SK-MEL-5 (cell line): ENCODE measurements at regions not wholly inside any gene's neighbourhood (a gene's known extent, or its start where the extent isn't known, plus 50 kb on each side); places are given as distances from the start of the nearest gene placed in this dataset.
"Not testable (repeated sequence)": the region's sequence is repeated elsewhere in the genome, so short reads cannot be mapped to it uniquely, and the experiment has no call there.

ENCODE experiments used
- DNase-seq: peaks from one replicate; pipeline ENCODE4 v3.0.0-alpha.2; 2016; ENCODE audit warnings: low read depth, low spot score
- in situ Hi-C: cut with HindIII; loops from 2 replicates; pipeline ENCODE4 v1.10.0; 2016; ENCODE audit warnings: low sequenced_read_pairs, high pct_unique_total_duplicates, low pct_unique_long_range_greater_than_20kb

DNA sequence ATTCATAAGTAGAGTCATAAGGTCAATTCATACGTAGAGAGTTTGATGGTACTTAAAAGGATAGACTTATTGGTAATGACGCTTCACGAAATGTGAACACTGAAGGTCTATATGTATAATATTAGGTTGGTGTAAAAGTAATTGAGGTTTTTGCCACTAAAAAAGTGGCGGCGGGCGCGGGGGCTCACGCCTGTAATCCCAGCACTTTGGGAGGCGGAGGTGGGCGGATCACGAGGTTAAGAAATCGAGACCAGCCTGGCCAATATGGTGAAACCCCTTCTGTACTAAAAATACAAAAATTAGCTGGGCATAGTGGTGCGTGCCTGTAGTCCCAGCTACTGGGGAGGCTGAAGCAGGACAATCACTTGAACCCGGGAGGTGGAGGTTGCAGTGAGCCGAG is 1721.1 kb downstream of the SUCLG1 start:
- in situ Hi-C loops, DNase-seq: not testable (repeated sequence)

DNA sequence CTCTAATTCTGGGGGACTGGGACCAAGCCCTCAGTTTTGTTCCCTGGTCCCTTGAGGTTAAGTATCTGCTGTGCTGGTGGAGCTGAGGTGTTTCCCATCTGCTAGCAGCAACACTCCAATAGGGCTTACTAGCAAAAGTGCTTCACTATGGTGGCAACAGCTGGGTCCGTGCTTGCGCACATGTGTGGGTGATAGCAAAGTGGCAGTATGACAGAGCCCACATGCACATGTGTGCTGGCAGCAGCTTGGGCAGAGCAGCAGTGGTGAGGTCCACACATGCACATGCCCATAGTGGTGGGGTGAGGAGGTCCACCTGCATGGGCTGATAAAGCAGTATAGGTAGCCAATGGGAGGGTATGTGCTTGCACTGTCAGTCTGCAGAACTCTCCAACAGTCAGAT is 1723.7 kb downstream of the SUCLG1 start:
- in situ Hi-C loops = no loop called here
- DNase-seq = no peak

- in situ Hi-C loops = no loop called here
- no peak for DNase-seq
Measured at GRCh38 chr2:82731824-82732223, 1727.3 kb downstream of the SUCLG1 start.

- in situ Hi-C loops = no loop called here
- DNase-seq = no peak
Measured at GRCh38 chr2:82730811-82731210, 1728.3 kb downstream of the SUCLG1 start.

DNA sequence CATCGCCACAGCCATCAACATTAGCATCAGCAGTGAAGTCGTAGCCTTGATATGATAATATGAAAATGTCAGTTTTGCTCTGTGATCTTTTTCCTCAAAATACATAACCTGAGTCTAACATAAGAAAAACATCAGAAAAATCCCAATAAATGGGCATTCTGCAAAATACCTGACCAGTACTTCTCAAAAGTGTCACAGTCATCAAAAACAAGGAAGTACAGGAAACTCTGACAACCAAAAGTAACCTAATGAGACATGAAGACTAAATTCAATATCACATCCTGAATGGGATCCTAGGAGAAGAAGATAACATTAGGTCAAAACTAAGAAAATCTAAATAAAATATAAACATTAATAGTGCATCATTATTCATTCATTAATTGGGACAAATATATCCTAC is 1731.0 kb downstream of the SUCLG1 start:
- no peak for DNase-seq
- in situ Hi-C loops = no loop called here

- DNase-seq = no peak
- in situ Hi-C loops = no loop called here
Measured at GRCh38 chr2:82708681-82709080, 1750.4 kb downstream of the SUCLG1 start.

- no peak for DNase-seq
- in situ Hi-C loops = no loop called here
Measured at GRCh38 chr2:82697231-82697630, 1761.8 kb downstream of the SUCLG1 start.

- DNase-seq = no peak
- in situ Hi-C loops = no loop called here
Measured at GRCh38 chr2:82694431-82694830, 1764.6 kb downstream of the SUCLG1 start.

GRCh38 chr2:82690757-82691411 is 1768.2 kb downstream of the SUCLG1 start:
- in situ Hi-C loops = no loop called here
- no peak for DNase-seq

DNA sequence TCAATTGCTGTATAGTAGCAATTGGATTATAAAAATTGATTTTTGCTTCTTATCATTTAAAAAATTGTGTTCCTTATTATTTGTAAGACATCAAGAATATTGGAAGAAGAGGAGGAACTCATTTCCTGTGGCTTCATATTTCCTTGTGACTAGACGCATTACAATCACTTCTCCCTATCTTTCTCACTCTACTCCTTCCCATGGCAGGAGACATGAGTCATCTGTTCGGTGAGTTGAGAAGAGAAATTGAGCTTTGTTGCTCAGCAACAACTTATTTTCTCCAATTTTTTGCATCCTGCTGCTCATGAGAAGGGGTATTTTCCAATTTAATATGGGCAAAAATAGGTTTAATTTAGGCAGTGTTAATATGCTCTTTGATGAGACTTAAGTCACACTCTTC is 1783.9 kb downstream of the SUCLG1 start:
- no peak for DNase-seq
- in situ Hi-C loops = no loop called here

- in situ Hi-C loops = no loop called here
- DNase-seq = no peak
Measured at GRCh38 chr2:82674652-82675051, 1784.4 kb downstream of the SUCLG1 start.

GRCh38 chr2:82667491-82667890 is 1791.6 kb downstream of the SUCLG1 start:
- in situ Hi-C loops = no loop called here
- no peak for DNase-seq

DNA sequence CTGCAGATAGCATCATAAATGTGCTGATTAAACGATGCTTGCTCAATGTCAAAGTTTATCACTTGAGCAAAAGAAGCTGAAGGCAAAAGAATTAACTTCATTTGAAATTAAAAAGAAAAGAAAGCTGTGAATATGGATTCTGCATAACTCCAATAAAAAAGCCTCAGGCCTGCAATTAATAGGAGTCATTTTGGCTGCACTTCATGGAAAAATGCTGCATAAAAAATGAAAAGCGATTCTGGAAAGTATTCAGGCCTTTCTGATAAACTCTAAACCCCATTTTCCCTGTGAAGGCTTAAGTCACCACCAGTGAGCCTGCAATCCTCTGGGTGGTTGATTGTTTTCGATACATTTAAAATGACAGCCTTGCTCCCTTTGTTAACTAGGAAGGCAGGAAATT is 1793.4 kb downstream of the SUCLG1 start:
- DNase-seq = no peak
- in situ Hi-C loops = no loop called here

DNA sequence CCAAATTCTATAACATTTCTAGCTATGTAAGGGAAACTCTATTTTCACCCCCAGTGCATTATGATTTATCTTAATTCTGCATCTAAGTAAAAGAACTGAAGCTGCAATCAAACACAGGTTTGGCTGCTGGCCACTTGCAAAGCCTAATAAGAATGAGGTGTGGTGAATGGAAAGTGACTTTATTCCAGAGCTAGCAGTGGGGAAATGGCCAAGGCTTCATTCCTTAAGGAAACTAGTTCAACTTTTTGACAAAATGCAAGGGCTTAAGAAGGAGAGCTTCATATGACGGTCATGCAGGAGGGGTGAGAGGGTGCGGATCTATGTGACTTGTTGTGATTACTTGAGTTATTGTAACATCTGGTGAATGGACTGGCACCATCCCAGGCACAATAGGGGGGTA is 1802.0 kb downstream of the SUCLG1 start:
- in situ Hi-C loops = no loop called here
- DNase-seq = no peak

DNA sequence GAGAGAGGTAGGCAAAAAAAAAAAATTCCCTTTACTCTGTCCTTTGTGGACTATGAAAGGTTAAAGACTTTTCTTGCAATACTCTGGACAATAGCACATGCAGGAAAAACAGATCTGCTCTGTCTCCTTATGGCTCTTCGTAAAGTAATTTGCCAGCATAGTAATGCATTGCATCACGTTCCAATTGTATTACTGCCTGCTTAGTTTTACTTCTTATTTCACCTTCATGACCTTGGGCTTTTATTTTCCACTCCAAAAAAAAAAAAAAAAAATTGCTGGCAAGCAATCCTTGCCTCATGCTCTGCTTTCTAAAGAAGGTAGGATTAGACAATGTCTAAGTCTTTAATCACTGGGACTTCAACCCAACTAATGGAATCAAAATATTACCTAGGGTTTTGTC is 1802.7 kb downstream of the SUCLG1 start:
- in situ Hi-C loops = no loop called here

DNA sequence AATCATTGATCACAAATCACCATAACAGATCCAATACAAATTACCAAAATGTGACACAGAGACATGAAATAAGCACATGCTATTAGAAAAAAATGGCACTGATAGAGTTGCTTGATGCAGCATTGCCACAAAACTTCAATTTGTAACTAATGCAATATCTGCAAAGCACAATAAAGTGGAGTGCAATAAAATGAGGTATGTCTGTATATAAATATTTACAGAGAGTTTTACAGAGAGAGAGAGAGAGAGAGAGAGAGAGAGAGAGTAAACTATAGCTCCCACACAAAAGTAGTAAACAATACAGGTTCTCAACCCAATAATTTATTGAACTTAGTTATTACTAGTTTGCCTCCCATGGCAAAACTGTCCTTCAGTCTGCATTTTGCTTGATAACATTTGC is 1807.0 kb downstream of the SUCLG1 start:
- DNase-seq = no peak
- in situ Hi-C loops = no loop called here

More for the DNA sequence above, 1802.7 kb downstream of the SUCLG1 start:
- DNase-seq = no peak

GRCh38 chr2:82650038-82650437 is 1809.0 kb downstream of the SUCLG1 start:
- DNase-seq = no peak
- in situ Hi-C loops = no loop called here

DNA sequence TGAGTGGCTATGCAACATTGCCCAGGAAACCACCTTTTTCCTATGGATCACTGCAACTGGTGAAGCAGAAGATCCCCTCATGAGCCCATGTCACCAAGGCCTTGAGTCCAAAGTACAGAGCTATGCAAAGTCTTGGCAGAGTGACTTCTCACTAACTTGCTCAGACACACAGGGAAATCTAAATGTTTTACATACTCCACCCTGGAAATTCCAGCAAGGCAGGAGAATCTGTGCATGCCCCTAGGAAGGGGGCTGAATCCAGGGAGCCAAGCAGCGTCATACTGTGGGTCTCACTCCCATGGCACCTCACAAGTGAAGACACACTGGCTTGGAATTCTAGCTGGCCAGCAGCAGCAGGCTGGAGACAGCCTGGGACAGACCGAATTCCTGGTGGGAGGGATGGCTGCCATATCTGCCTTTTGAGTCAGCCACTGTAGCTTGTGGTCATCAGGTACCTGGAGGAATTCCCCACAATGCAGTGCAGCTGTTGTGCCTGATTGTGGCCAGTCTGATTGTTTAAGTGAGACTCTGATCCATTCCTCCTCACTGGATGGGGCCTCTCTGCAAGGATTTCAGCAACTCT is 1817.4 kb downstream of the SUCLG1 start:
- in situ Hi-C loops = no loop called here
- DNase-seq = no peak

DNA sequence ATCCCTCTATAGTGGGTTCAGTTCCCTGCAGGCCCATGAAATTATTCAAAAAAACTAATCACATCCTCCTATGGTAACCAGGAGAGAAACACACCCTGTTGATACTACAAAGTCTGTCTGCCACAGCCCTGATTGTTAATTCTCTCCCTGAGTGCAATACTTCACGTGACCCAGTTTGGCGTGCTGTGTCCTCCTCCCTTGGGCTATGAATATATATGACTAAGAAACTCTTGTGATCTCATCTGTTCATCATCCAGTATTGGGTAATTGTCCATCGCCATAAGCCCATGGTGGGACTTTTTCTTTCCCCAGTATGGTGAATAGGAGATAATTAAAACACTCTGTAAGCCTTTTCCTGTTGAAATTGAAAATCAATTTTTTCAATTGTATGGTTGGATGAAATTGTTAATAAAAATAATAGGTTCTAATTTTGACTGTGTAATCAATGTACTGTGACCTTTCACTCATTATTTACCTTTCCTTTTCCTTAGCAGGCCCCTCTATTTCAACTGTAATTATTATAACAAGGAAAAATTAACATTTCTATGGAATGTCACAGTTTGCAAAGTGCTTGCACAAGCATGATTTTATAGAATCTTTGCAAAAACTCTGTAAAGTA is 1822.6 kb downstream of the SUCLG1 start:
- in situ Hi-C loops = no loop called here
- DNase-seq = peak; percentile 43
